Upper lobe of right lung (tissue), 1 donor: ENCODE measurements at regions not wholly inside any gene's neighbourhood (a gene's known extent, or its start where the extent isn't known, plus 50 kb on each side); places are given as distances from the start of the nearest gene placed in this dataset.
"Not testable (repeated sequence)": the region's sequence is repeated elsewhere in the genome, so short reads cannot be mapped to it uniquely, and the experiment has no call there.

Experiments used
- ATAC-seq: fragments of 200-7000 bp; cut with Tn5 transposase; one replicate; pipeline ENCODE4 v1.9.1; 2020; ENCODE audit warnings: mild to moderate bottlenecking, moderate library complexity
- DNase-seq: peaks from one replicate; pipeline ENCODE4 v3.0.0-alpha.2; 2020
- H3K27ac ChIP-seq: fragments of 200-600 bp; one replicate; pipeline ENCODE4 v1.8.0; 2022
- H3K27me3 ChIP-seq: fragments of 200-600 bp; one replicate; pipeline ENCODE4 v1.8.0; 2022; ENCODE audit warnings: mild to moderate bottlenecking
- H3K36me3 ChIP-seq: fragments of 200-600 bp; one replicate; pipeline ENCODE4 v1.8.0; 2022
- H3K4me1 ChIP-seq: fragments of 200-600 bp; one replicate; pipeline ENCODE4 v1.8.0; 2022
- H3K4me3 ChIP-seq: fragments of 200-600 bp; one replicate; pipeline ENCODE4 v1.8.0; 2022; ENCODE audit warnings: mild to moderate bottlenecking
- H3K9me3 ChIP-seq: fragments of 200-600 bp; one replicate; pipeline ENCODE4 v1.8.0; 2022
- CTCF ChIP-seq: fragments of 200-600 bp; IDR thresholded peaks from one replicate; pipeline ENCODE4 v1.8.0; 2022; ENCODE audit warnings: antibody characterized with exemption
- intact Hi-C: fragments of 100-400 bp; cut with DNase I; formaldehyde crosslinking; loops from one replicate; pipeline ENCODE4 v1.11.0; 2022
- donor health status: DM: no; HTN: yes; CAD: no; lungs with severe emphysema.

DNA sequence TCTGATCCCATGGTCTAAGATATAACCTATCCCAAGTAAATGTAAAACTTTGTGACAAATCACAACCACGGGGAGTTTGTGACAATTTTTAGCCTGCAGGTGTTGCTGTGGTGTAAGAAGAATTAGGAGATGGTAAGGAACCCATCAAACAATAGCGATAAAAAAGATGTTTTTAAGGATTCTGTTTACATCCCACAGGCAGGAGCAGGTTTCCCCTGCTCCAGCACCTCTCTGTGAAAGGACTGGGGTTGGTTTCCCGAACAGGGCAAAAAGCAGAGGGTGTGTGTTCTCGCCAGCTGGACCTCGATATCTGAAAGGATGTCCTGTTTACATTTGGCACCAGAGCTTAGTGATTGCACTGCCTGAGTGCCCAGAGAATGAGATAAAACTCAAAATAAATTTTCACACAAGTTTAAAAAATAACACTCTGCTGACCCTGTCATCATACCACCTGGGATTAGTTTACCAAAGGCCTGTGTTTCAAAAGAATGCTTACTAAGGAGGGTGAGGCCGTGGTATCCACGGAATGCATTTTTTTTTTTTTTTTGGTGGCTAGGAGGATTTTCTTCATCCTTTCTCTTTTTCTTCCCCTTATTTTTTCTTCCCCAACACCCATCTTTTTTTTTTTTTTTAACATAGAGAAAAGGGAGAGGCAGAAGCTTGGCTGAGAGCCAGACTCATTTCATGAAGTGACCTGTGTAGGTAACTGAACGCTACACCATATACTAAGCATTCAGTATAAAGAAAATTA is 151.8 kb upstream of the DPH6 start:
- peak; percentile 13 for TF ChIP-seq CTCF
- Histone ChIP-seq H3K36me3 (no peaks in the 10 kb centered on the region), H3K4me3 (no peak overlapping the region), H3K9me3 (no peaks in the 10 kb centered on the region), H3K4me1 (peaks cover 17% of the 10 kb centered on the region), H3K27ac (peak overlapping the region; percentile 48), H3K27me3 (no peaks in the 10 kb centered on the region)
- DNase-seq (no peak), ATAC-seq (peak; percentile 70)
- intact Hi-C loops, result no loop called here

GRCh38 chr15:35698331-35698730 is 152.4 kb upstream of the DPH6 start:
- intact Hi-C loops, result no loop called here
- no peak overlapping the region for H3K4me3 ChIP-seq
- no peaks in the 10 kb centered on the region for H3K36me3 ChIP-seq
- H3K9me3 ChIP-seq, result no peaks in the 10 kb centered on the region
- DNase-seq (no peak), ATAC-seq (no peak)
- H3K4me1 ChIP-seq, result peaks cover 22% of the 10 kb centered on the region
- H3K27ac ChIP-seq, result no peak overlapping the region
- TF ChIP-seq CTCF, result no peak
- H3K27me3 ChIP-seq, result no peaks in the 10 kb centered on the region

GRCh38 chr15:35698966-35699575 is 153.1 kb upstream of the DPH6 start:
- Histone ChIP-seq H3K4me3 (no peak overlapping the region), H3K36me3 (no peaks in the 10 kb centered on the region), H3K27me3 (no peaks in the 10 kb centered on the region), H3K27ac (no peak overlapping the region), H3K4me1 (peaks cover 24% of the 10 kb centered on the region), H3K9me3 (no peaks in the 10 kb centered on the region)
- ATAC-seq (no peak), DNase-seq (no peak)
- TF ChIP-seq CTCF, result no peak
- intact Hi-C loops, result no loop called here

GRCh38 chr15:35700091-35700593 is 154.2 kb upstream of the DPH6 start:
- H3K9me3 ChIP-seq, H3K4me3 ChIP-seq, H3K27me3 ChIP-seq, H3K36me3 ChIP-seq, DNase-seq, intact Hi-C loops, ATAC-seq, H3K27ac ChIP-seq: not testable (repeated sequence)
- H3K4me1 ChIP-seq, result peaks cover 26% of the 10 kb centered on the region

- Histone ChIP-seq H3K27ac (no peak overlapping the region), H3K36me3 (no peaks in the 10 kb centered on the region), H3K9me3 (no peaks in the 10 kb centered on the region), H3K4me3 (no peak overlapping the region), H3K4me1 (peaks cover 33% of the 10 kb centered on the region), H3K27me3 (no peaks in the 10 kb centered on the region)
- DNase-seq (no peak), ATAC-seq (no peak)
- no peak for TF ChIP-seq CTCF
- intact Hi-C loops, result no loop called here
Measured at GRCh38 chr15:35701402-35702046, 155.6 kb upstream of the DPH6 start.

- no peak for DNase-seq
- no peaks in the 10 kb centered on the region for H3K27me3 ChIP-seq
- H3K4me1 ChIP-seq, result peaks cover 24% of the 10 kb centered on the region
- TF ChIP-seq CTCF, result no peak
- ATAC-seq, result no peak
- H3K27ac ChIP-seq, result no peak overlapping the region
- H3K9me3 ChIP-seq, result no peaks in the 10 kb centered on the region
- H3K36me3 ChIP-seq, result no peaks in the 10 kb centered on the region
- H3K4me3 ChIP-seq, result no peak overlapping the region
- intact Hi-C loops, result no loop called here
Measured at GRCh38 chr15:35702946-35703495, 157.1 kb upstream of the DPH6 start.
